Stimulated activated CD4-positive, alpha-beta T cell treated with anti-CD3 and anti-CD28 coated beads, Interleukin-4, amount 100 ng/mL, for 1 hour (primary cell): ENCODE measurements at regions not wholly inside any gene's neighbourhood (a gene's known extent, or its start where the extent isn't known, plus 50 kb on each side); places are given as distances from the start of the nearest gene placed in this dataset.

Experiments used
- DNase-seq: peaks from one replicate; pipeline ENCODE4 v3.0.0-alpha.2; 2020

DNA sequence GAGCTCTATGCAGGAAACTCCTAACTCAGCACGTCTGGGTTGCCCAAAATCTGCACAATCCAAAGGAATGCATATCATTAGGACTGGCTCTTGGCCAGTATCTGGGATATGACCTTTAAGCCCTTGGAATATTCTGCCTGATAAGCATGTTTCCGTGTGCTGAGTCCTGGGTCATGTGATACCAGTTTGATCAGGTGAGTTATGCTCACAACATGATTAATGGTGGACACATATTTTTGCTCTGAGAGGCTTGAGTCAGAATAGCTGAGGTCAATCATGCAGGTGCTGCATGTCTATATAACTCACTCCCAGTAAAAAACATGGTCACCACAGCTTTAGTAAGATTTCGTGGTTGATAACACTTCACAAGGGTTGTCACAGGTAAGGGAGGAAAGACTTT is 408.8 kb downstream of the YTHDC2 start:
- no peak for DNase-seq

- no peak for DNase-seq
Measured at GRCh38 chr5:113935453-113935852, 422.0 kb downstream of the YTHDC2 start.

DNA sequence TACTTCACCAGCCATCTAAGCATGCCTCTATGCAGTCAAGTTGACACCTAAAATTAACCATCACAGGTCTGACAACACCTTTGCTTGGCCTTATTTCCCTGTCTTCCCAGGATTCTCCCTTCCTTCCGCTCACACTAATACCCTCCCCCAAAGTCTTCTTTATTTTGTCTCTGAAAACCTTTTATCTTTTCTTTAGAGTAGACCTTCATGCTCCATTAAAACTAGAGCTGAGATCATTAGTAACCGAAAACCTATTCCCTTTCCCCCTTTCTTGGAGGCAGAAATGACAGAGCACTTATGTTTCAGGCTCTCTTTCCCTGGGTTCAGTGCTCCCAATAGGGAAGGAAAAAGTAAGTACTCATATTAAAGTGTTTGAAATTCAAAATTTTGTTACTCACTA is 423.8 kb downstream of the YTHDC2 start:
- no peak for DNase-seq

GRCh38 chr5:113939988-113940387 is 421.9 kb upstream of the KCNN2 start:
- no peak for DNase-seq

- DNase-seq = no peak
Measured at GRCh38 chr5:113950186-113950585, 411.7 kb upstream of the KCNN2 start.

DNA sequence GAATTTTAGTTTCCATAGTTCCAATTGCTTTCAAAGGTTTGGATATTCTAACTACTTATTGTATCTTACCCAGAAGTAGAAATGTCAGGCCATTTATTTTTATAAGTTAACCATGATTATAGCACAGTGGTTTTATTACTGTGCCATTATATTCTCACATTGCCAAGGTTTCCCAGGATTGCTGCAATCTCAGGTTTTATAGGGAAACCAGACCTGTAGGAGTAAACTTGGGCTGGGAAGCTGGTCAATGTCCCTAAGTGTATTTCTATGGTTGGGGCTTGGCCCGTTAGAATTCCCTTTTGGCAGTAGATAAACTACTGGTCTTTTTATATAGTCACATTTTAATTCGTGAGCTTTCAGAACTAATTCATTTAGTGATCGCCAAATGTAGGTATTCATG is 396.6 kb upstream of the KCNN2 start:
- no peak for DNase-seq

DNA sequence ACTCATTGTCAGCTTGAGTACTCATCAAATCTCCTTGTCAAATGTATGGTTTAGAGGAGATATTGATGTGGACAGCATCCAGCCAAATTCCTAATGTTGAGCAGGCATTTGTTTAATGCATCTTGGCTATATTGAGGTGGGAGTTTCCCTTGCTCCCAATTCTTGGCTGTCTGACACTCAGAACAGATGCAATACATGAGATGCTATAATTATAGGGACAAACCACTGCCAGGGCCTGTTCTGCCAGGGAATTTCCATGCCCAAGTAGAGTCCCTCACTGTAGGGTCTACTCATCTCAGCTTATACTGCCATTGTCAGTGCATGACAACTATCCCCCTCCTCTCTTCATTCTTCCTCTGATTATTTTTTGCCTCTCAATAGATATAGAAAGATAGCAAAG is 392.0 kb upstream of the KCNN2 start:
- no peak for DNase-seq

- no peak for DNase-seq
Measured at GRCh38 chr5:113971454-113971853, 390.4 kb upstream of the KCNN2 start.

DNA sequence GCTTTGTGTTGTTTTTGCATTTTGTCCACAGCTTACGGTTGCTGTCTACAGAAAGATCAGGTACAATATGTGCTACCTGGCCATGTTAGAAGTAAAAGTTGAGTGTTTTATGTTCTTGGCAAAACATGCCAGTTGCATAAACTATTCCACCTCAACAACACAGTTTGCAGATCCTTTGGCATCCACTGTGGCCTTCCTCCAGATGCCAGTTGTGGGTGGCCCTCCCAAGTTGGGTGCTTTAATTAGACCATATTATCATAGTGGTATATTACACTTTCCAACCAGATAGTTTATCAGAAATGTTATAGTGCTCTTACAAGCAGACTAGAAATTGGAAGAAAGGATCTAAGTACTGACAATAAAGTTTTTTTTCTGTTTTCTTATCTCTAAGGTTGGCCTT is 386.9 kb upstream of the KCNN2 start:
- no peak for DNase-seq

DNA sequence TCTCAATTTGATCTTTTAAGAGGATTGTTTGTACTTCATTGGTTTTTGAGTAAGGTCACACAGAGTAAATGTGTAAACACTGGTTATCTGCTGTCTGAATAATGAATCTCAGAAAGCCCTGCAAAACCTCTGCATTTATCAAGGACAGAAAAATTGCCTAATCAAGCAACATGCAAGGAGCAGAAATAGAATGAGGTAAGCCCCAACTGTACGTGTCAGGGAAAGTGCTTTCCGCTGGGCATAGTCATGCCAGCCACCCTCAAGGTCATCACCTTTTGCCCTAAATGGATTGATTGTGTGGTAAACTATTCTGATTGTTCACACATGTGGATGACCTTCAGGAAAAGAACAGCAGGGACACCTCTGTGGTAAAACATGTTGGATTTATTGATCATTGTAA is 376.9 kb upstream of the KCNN2 start:
- DNase-seq = no peak

DNA sequence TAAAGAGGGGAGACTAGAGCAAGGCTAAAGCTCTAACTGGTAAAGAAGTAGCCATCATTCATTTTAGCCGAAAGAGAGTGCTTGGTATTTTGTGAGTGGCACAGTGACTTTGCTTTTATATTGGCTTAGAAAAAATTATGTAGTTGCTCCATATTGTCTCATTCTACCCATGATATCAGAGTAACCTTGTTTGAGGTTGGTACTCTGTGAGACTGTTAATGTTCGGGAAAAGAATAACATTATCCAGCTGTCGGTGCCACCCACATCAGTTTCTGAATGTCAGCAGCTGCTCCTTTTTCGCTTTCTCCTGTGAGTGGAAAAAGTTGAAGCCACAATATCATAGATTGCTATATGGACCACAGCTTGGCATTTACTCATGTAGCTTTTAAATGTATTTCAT is 376.4 kb upstream of the KCNN2 start:
- no peak for DNase-seq

- no peak for DNase-seq
Measured at GRCh38 chr5:113989278-113989912, 372.5 kb upstream of the KCNN2 start.

DNA sequence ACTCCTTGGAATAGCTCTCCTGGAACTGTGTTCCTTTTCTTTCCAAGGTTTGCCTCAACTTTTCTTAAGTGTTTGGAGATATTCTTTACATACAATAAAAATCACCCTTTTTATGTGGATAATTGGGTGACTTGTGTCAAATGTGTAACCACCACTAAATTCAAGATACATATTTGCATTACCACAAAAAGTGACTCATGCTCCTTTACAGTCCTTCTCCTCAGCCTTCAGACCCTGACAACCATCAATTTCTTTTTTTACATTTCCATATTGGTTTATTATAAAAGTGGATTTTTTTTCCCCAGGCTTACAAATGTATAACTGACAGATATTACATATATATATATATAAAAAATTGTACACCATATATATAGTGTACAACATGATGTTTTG is 372.0 kb upstream of the KCNN2 start:
- no peak for DNase-seq

DNA sequence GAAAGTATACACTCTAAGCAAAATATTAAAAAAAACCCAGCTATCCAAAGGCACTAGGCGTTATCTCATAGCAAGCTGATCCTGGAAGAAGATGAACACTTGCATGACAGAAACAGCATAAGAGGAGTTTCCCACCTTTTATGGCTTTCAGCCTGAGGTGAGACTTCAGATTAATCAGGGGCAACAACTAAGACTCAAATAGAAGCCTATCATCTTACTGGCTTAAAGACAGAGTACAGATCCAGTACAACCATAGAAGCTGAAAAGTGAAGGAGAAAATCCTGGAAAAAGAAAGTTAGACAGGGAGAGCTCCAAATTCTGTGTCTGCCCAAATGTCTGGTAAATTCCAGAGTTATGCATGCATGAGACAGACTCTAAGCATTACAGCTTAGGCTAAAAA is 360.8 kb upstream of the KCNN2 start:
- no peak for DNase-seq

GRCh38 chr5:114006582-114006981 is 355.3 kb upstream of the KCNN2 start:
- no peak for DNase-seq

GRCh38 chr5:114007678-114008077 is 354.2 kb upstream of the KCNN2 start:
- no peak for DNase-seq

GRCh38 chr5:114010362-114010761 is 351.5 kb upstream of the KCNN2 start:
- DNase-seq = no peak

- no peak for DNase-seq
Measured at GRCh38 chr5:114018186-114018585, 343.7 kb upstream of the KCNN2 start.

DNA sequence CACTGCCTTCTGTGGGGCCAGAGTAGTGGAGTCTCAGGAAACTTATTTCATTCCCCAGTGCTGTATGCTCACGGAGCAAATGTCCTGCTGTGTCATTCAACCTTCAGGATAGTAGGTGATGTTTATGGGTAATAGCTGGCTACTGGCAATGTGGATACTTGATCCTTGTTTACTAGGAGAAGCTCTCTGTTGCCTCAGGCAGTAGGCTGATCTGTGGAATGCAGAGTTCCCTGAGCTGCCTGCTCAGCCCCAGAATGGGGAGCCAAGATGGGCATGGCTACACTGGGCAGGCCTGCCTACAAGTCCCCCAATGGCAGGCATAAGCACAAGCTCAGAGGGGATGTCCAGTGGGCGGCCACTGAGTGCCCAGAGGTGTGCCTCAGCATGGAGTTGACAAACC is 323.1 kb upstream of the KCNN2 start:
- DNase-seq = no peak

DNA sequence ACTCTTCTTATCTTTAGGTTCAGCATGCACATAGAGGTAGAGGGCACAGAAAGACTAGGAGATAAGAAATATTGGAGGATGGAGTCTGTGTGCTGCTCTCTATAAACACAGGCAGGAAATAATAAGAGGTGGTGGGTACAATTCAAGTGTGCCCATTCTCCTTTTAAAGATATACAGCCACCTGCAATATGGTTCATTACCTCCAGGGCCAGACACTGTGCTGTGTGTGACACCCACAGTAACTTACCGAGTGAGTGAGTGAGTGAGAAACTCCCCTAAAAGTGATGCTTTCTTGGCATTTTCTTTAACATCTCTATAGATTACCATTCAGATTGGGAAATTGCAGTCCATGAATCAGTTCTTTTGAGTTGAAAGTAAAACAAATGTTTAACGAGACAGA is 311.8 kb upstream of the KCNN2 start:
- no peak for DNase-seq

- no peak for DNase-seq
Measured at GRCh38 chr5:114053372-114053771, 308.5 kb upstream of the KCNN2 start.

DNA sequence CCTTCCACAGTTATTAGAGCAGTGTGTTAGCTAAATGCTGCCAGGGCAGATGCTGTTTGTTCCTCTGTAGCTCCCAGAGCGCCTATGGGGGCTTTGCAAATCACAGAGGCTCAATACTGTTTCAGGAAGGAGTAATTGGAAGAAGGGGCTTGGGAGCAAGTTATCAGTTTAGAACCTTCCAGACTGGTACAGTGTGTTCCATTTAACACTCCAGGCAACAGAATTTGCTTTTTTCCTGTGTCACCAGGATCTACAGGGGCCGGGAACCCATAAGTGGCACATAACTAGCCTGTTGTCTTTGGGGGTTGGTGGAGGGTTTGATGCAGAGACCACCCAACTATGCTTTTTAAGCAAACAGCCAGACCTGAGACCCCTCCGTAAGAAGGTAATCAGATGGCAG is 307.3 kb upstream of the KCNN2 start:
- no peak for DNase-seq

GRCh38 chr5:114055318-114056184 is 306.3 kb upstream of the KCNN2 start:
- no peak for DNase-seq

GRCh38 chr5:114056185-114056538 is 305.7 kb upstream of the KCNN2 start:
- DNase-seq = no peak

DNA sequence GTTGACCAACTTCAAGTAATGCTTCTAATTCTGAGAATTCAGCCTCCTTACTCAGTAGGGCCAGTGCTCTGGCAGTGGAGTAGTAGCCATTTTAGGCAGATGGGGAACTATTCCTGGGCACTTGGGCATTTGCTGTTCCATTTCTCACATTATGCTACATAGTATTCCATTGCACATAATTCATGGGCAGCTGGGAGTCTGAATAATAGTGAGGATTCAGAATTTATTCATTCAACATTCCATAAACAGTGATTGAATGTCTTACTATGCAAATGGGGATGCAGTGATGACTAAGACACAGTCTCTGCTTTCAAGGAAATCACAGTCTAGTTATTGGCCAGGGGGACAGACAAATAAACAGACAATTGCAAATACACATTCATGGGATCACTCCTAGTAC is 301.0 kb upstream of the KCNN2 start:
- DNase-seq = no peak
